T-helper 2 cell treated with Interferon-gamma antibody and Interleukin-4, amounts not matched to agents 5 μg/mL and 100 μg/mL, for 36 hours (primary cell): ENCODE measurements at regions not wholly inside any gene's neighbourhood (a gene's known extent, or its start where the extent isn't known, plus 50 kb on each side); places are given as distances from the start of the nearest gene placed in this dataset.

Source experiments
- DNase-seq: peaks from one replicate; pipeline ENCODE4 v3.0.0; 2021; ENCODE audit warnings: low spot score
- H3K27ac Mint-ChIP-seq: one replicate; pipeline ENCODE4 v1.8.0; 2021; ENCODE audit warnings: mild to moderate bottlenecking, mixed read lengths
- H3K27me3 Mint-ChIP-seq: one replicate; pipeline ENCODE4 v1.8.0; 2021; ENCODE audit warnings: low read depth, mixed read lengths
- H3K36me3 Mint-ChIP-seq: one replicate; pipeline ENCODE4 v1.8.0; 2021; ENCODE audit warnings: low read depth, mixed read lengths
- H3K4me1 Mint-ChIP-seq: one replicate; pipeline ENCODE4 v1.8.0; 2021; ENCODE audit warnings: low read depth, mixed read lengths
- H3K4me3 Mint-ChIP-seq: one replicate; pipeline ENCODE4 v1.8.0; 2022; ENCODE audit warnings: mild to moderate bottlenecking, moderate library complexity, mixed read lengths
- H3K9me3 Mint-ChIP-seq: one replicate; pipeline ENCODE4 v1.8.0; 2021; ENCODE audit warnings: mixed read lengths

GRCh38 chr10:131850383-131850870 lies 50.4 kb upstream of the PPP2R2D start:
- no peak overlapping the region for H3K4me3 Mint-ChIP-seq
- DNase-seq: no peak
- H3K27me3 Mint-ChIP-seq: no peaks in the 10 kb centered on the region
- no peaks in the 10 kb centered on the region for H3K36me3 Mint-ChIP-seq
- H3K9me3 Mint-ChIP-seq: peaks cover 7% of the 10 kb centered on the region
- no peak overlapping the region for H3K27ac Mint-ChIP-seq
- H3K4me1 Mint-ChIP-seq: no peaks in the 10 kb centered on the region
